ENCODE measurements at regions not wholly inside any gene's neighbourhood (a gene's known extent, or its start where the extent isn't known, plus 50 kb on each side); places are given as distances from the start of the nearest gene placed in this dataset.
"Not testable (repeated sequence)": the region's sequence is repeated elsewhere in the genome, so short reads cannot be mapped to it uniquely, and the experiment has no call there.

DNA sequence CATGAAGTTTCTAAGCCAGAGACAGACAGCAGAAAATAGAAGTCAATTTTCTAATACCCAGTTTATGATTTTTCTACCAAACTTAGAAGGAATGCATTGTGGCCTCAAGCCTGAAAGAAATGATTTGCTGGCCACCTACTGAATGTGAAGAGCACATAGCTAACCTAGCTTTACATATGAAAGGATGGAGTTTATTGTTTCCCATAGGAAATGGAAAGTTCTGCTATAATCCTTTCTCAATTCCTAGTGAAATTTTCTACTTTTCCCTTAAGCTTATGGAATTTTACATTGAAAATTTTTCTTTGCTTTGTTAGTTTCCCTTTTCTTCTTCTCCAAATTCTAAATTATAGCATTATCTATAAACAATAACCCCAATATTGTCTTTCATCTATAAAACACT is 110.1 kb downstream of the TMEM167A start:
- DNase-seq (no peak), ATAC-seq (no peak)
- Histone ChIP-seq H3K36me3 (no peaks in the 10 kb centered on the region), H3K9me3 (no peaks in the 10 kb centered on the region), H3K4me3 (no peak overlapping the region), H3K27me3 (no peaks in the 10 kb centered on the region), H3K4me1 (no peaks in the 10 kb centered on the region), H3K27ac (no peak overlapping the region)
- intact Hi-C loops (cut with DNase I) = no loop called here
- no peak for TF ChIP-seq POLR2A (IDR thresholded peaks at IDR 0.05)
- TF ChIP-seq, protein P1, sequence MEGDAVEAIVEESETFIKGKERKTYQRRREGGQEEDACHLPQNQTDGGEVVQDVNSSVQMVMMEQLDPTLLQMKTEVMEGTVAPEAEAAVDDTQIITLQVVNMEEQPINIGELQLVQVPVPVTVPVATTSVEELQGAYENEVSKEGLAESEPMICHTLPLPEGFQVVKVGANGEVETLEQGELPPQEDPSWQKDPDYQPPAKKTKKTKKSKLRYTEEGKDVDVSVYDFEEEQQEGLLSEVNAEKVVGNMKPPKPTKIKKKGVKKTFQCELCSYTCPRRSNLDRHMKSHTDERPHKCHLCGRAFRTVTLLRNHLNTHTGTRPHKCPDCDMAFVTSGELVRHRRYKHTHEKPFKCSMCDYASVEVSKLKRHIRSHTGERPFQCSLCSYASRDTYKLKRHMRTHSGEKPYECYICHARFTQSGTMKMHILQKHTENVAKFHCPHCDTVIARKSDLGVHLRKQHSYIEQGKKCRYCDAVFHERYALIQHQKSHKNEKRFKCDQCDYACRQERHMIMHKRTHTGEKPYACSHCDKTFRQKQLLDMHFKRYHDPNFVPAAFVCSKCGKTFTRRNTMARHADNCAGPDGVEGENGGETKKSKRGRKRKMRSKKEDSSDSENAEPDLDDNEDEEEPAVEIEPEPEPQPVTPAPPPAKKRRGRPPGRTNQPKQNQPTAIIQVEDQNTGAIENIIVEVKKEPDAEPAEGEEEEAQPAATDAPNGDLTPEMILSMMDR (IDR thresholded peaks at IDR 0.05) = no peak

DNA sequence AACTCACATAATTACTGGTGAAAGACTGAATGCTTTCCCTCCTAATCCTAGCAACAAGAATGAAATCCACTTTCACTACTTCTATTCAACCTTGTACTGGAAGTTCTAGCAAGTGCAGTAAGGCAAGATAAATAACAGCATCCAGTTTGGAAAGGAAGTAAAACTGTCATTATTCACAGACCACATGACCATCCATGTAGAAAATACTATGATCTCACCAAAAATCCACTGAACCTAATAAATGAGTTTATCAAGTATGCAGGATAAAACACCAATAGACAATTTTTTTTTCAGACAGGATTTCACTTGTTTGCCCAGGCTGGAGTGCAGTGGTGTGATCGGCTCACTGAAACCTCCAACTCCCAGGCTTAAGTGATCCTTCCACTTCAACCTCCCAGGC is 117.7 kb downstream of the TMEM167A start:
- intact Hi-C loops (cut with DNase I) = no loop called here
- 82 to 100% (median 94%) methylated on average over 1 of the region's 1 CpG for WGBS, 4 donors
- TF ChIP-seq, protein P1 (IDR thresholded peaks at IDR 0.05) = no peak
- no peak for TF ChIP-seq POLR2A (IDR thresholded peaks at IDR 0.05)
- no peak for DNase-seq
- Histone ChIP-seq H3K4me3 (no peak overlapping the region), H3K9me3 (peaks cover 0 to 22% (median 7%) of the 10 kb centered on the region in 12 donors), H3K27me3 (no peaks in the 10 kb centered on the region), H3K27ac (no peak overlapping the region), H3K4me1 (no peaks in the 10 kb centered on the region), H3K36me3 (no peaks in the 10 kb centered on the region)
- no peak for ATAC-seq

DNA sequence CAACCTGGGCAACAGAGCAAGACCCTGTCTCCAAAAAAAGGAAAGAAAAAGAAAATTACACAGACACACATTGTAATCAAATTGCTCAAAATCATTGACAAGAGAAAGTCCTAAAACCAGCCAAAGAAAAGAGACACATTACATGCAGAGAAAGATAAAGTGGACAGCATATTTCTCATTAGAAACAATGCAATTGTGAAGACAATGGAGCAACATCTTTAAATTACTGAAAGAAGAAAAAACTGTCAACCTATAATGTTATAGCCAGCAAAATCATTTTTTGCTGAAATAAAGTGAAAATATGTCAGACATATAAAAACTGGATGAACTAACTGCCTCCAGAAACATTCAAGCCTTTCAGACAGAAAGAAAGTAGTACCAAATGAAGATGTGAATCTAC is 120.6 kb downstream of the TMEM167A start:
- DNase-seq (no peak), ATAC-seq (no peak)
- Histone ChIP-seq H3K27me3 (no peaks in the 10 kb centered on the region), H3K36me3 (no peaks in the 10 kb centered on the region), H3K27ac (no peak overlapping the region), H3K9me3 (peaks cover 0 to 22% (median 7%) of the 10 kb centered on the region in 12 donors), H3K4me3 (no peak overlapping the region), H3K4me1 (no peaks in the 10 kb centered on the region)
- intact Hi-C loops (cut with DNase I) = no loop called here
- TF ChIP-seq, protein P1 (IDR thresholded peaks at IDR 0.05) = no peak
- TF ChIP-seq POLR2A (IDR thresholded peaks at IDR 0.05) = no peak

DNA sequence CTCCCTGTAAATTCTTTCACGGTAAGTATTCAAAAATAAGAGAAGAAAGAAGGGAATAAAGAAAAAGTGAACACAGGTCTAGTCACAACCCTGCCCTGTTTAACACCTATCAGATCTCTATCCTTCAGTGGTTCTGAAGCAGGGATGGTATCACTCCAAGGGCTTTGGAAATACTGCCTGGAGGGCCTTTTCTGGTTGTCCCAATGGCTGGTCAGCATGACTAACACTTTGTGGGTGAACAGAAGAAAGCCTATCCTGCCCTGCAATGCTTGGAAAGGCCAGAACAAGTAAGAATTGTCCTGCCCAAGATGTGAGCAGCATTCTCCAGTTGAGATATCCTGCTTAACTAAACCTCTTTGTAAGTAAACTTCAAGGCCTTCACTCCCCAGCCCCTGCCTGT is 124.9 kb downstream of the TMEM167A start:
- ATAC-seq (no peak), DNase-seq (no peak)
- TF ChIP-seq, protein P1 (IDR thresholded peaks at IDR 0.05) = no peak
- TF ChIP-seq POLR2A (IDR thresholded peaks at IDR 0.05) = no peak
- H3K36me3 ChIP-seq = no peaks in the 10 kb centered on the region
- WGBS, 4 donors = 94 to 98% (median 96%) methylated on average over 1 of the region's 1 CpG
- H3K27me3 ChIP-seq = no peaks in the 10 kb centered on the region
- intact Hi-C loops (cut with DNase I) = no loop called here
- H3K4me3 ChIP-seq = no peak overlapping the region
- H3K27ac ChIP-seq = no peak overlapping the region
- H3K4me1 ChIP-seq = no peaks in the 10 kb centered on the region
- peaks cover 0 to 25% (median 9%) of the 10 kb centered on the region in 12 donors for H3K9me3 ChIP-seq

DNA sequence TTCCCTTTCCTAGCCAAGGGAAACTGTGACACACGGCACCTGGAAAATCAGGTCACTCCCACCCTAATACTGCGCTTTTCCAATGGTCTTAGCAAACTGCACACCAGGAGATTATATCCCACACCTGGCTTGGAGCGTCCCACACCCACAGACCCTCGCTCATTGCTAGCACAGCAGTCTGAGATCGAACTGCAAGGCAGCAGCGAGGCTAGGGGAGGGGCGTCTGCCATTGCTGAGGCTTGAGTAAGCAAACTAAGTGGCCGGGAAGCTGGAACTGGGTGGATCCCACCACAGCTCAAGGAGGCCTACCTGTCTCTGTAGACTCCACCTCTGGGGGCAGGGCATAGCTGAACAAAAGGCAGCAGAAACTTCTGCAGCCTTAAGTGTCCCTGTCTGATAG is 132.9 kb downstream of the TMEM167A start:
- H3K36me3 ChIP-seq; H3K27ac ChIP-seq; intact Hi-C loops (cut with DNase I); H3K4me1 ChIP-seq; DNase-seq; ATAC-seq; H3K27me3 ChIP-seq; H3K4me3 ChIP-seq: not testable (repeated sequence)
- peaks cover 0 to 13% (median 0%) of the 10 kb centered on the region in 12 donors for H3K9me3 ChIP-seq
- WGBS, 4 donors = 84 to 98% (median 95%) methylated on average over 3 to 8 of the region's 8 CpGs
